GM12872 (cell line): ENCODE measurements at regions not wholly inside any gene's neighbourhood (a gene's known extent, or its start where the extent isn't known, plus 50 kb on each side); places are given as distances from the start of the nearest gene placed in this dataset.

Source experiments
- CTCF ChIP-seq: IDR thresholded peaks from 3 replicates; pipeline ENCODE4 v1.5.1; 2011; ENCODE audit warnings: low read depth, mild to moderate bottlenecking, low read length, moderate library complexity; ENCODE audit not compliant: insufficient read depth

DNA sequence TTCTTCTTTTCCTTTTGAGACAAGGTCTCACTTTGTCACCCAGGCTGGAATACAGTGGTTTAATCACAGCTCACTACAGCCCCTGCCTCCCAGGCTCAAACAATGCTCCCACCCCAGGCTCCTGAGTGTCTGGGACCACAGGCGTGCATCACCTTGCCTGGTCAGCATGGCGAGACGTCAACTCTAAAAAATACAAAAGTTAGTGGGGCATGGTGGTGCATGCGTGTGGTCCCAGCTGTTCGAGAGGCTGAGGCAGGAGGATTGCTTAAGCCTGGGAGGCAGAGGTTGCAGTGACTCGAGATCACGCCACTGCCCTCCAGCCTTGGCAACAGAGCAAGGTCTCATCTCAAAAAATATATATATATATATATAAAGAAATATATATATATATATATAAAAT, 242.4 kb downstream of the SHOX start:
- no peak for TF ChIP-seq CTCF

DNA sequence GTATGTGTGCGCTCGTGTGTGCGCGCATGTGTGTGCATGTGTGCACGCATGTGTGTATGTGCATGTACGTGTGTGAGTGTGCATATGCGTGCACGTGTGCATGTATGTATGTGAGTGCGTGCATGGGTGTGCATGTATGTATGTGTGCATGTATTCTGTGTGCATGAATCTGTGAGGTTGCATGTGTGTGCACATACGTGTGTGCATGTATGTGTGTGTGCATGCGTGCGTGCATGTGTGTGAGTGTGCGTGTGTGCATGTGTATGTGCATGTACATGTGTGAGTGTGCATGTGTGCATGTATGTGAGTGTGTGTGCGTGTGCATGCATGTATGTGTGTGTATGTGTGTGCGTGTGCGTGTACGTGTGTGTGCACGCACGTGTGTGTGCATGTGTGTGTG, 241.5 kb downstream of the SHOX start:
- TF ChIP-seq CTCF, result no peak

GRCh38 chrX:871626-872025, 241.0 kb downstream of the SHOX start:
- no peak for TF ChIP-seq CTCF

GRCh38 chrX:867966-868647, 237.5 kb downstream of the SHOX start:
- TF ChIP-seq CTCF, result no peak

DNA sequence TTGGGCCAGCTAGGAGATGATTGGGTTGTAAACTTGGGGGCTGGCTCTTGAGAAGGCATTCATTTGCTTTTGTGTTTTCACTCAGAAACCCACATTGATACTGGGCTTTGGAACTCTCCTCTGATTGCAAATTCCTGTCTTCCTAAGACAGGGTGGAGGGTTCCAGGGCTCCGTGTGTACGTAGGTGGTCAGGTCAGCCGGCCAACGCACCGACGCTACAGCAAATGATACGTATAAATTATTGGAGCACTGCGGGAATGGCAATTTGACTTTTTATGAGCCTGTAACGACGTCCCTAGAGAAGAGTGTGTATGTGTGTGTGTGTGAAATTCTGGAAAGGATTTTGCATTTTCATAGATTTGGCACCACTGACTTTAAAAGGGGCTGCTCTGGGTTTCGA, 236.9 kb downstream of the SHOX start:
- no peak for TF ChIP-seq CTCF

GRCh38 chrX:866441-866990, 235.9 kb downstream of the SHOX start:
- no peak for TF ChIP-seq CTCF

DNA sequence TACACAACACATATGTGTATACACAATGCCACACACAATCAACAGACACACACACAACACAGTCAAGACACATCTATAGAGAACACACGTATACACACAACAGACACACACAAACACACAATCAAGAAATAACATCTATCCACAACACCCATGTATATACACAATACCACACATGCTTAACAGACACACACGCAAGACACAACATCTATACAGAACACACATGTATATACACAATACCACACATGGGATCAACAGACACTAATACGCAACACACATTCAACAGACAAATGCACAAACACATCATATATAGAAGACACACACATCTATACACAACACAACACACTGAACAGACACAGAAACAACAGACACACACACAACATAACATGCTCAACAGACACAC, 234.8 kb downstream of the SHOX start:
- no peak for TF ChIP-seq CTCF
